HepG2 (cell line): ENCODE measurements at regions not wholly inside any gene's neighbourhood (a gene's known extent, or its start where the extent isn't known, plus 50 kb on each side); places are given as distances from the start of the nearest gene placed in this dataset.

Experiments used
- ATAC-seq: fragments of 200-7000 bp; cut with Tn5 transposase; 3 replicates; pipeline ENCODE4 v1.9.1; 2020; ENCODE audit warnings: mild to moderate bottlenecking, moderate library complexity
- BruUV-seq: library from RNA; stranded (reverse); fragments of 400-500 nt; replicated peaks from 2 replicates; lab custom pipeline; 2021; lab: Mats Ljungman, UMichigan
- CTCF ChIA-PET: fragments of 300-600 bp; formaldehyde crosslinking; extraction: SDS; loops from one replicate; lab custom pipeline; 2021; ENCODE audit warnings: low total read pairs, inconsistent platforms, low intra/inter-chr PET ratio; lab: Yijun Ruan, JAX
- POLR2A ChIA-PET: fragments of 350-600 bp; sonication (Branson Sonifier 250); formaldehyde crosslinking; loops from one replicate; lab custom pipeline; 2020; ENCODE audit warnings: antibody characterized with exemption, inconsistent platforms; lab: Yijun Ruan, JAX
- DNase-seq: peaks from one replicate; pipeline ENCODE4 v3.0.0-alpha.2; 2015; ENCODE audit warnings: low spot score
- FAIRE-seq: peaks from 3 replicates; lab custom pipeline; 2011; peaks lifted over from hg19 to GRCh38; lab: Jason Lieb, UNC
- H2AFZ ChIP-seq: one replicate; pipeline ENCODE4 v1.6.1; 2011; ENCODE audit warnings: low read length, inconsistent platforms
- H3K27ac ChIP-seq: fragments of 300-600 bp; 3 replicates; pipeline ENCODE4 v1.8.0; 2011; ENCODE audit warnings: mixed run types, mild to moderate bottlenecking, mixed read lengths, low read length, inconsistent platforms; ENCODE audit not compliant: insufficient read depth; ENCODE audit errors: extremely low read length
- H3K27me3 ChIP-seq, 2 experiments: fragments of 200-600 bp in 1 of 2; 2 replicates in 1 of 2; 3 replicates in 1 of 2; pipeline versions ENCODE4 v1.6.0 to v1.8.0; 2011; ENCODE audit warnings: low read length in 2 of 2, mild to moderate bottlenecking in 2 of 2, moderate library complexity in 2 of 2, inconsistent platforms in 1 of 2; ENCODE audit not compliant: insufficient read depth in 2 of 2, control insufficient read depth in 1 of 2
- H3K36me3 ChIP-seq, 2 experiments: fragments of 200-600 bp in 1 of 2; replicated peaks in 1 of 2; 2 replicates in 1 of 2; 3 replicates in 1 of 2; pipeline versions ENCODE4 v1.5.1 to v1.8.0; 2011; ENCODE audit warnings: low read length in 2 of 2, inconsistent platforms in 1 of 2; ENCODE audit not compliant: insufficient read depth in 2 of 2, control insufficient read depth in 1 of 2
- H3K4me1 ChIP-seq: 2 replicates; pipeline ENCODE4 v1.5.1; 2012; ENCODE audit warnings: low read length, inconsistent platforms; ENCODE audit not compliant: insufficient read depth
- H3K4me2 ChIP-seq: 2 replicates; pipeline ENCODE4 v1.6.0; 2011; ENCODE audit warnings: low read depth, low read length, inconsistent platforms
- H3K4me3 ChIP-seq, 3 experiments: fragments of 200-600 bp in 1 of 3; sonication (generic), shearing (Covaris generic) in 1 of 3; replicated peaks in 1 of 3; 2 replicates each; pipeline ENCODE4 v1.5.1; 2011 to 2016; ENCODE audit warnings: low read length in 3 of 3, inconsistent platforms in 2 of 3, low read depth in 2 of 3, mild to moderate bottlenecking in 2 of 3, control low read depth in 1 of 3, mixed read lengths in 1 of 3; ENCODE audit not compliant: insufficient read depth in 1 of 3
- H3K79me2 ChIP-seq: one replicate; pipeline ENCODE4 v1.6.1; 2011; ENCODE audit warnings: low read length, inconsistent platforms; ENCODE audit not compliant: insufficient read depth
- H3K9ac ChIP-seq: 2 replicates; pipeline ENCODE4 v1.6.0; 2011; ENCODE audit warnings: mild to moderate bottlenecking, low read depth, low read length, inconsistent platforms; ENCODE audit not compliant: insufficient read depth
- H3K9me3 ChIP-seq: 2 replicates; pipeline ENCODE4 v1.5.1; 2012; ENCODE audit warnings: mild to moderate bottlenecking, low read length
- H4K20me1 ChIP-seq: 2 replicates; pipeline ENCODE4 v1.6.0; 2011; ENCODE audit warnings: inconsistent platforms, mild to moderate bottlenecking, low read length, moderate library complexity; ENCODE audit not compliant: insufficient read depth
- ATF7 ChIP-seq, 2 experiments: fragments of 450-650 bp in 1 of 2; sonication (generic) in 1 of 2; formaldehyde crosslinking in 1 of 2; IDR thresholded peaks; 2 replicates each; pipeline versions ENCODE4 v1.4.0 to v1.6.1; 2016 to 2020; ENCODE audit warnings: antibody characterized with exemption in 1 of 2, mild to moderate bottlenecking in 1 of 2, missing genetic modification reagents in 1 of 2
- HNRNPK ChIP-seq: fragments of 200-400 bp; formaldehyde crosslinking; IDR thresholded peaks from 2 replicates; pipeline ENCODE4 v1.6.1; 2018; ENCODE audit warnings: low read length, low read depth, moderate library complexity, mild to moderate bottlenecking; ENCODE audit not compliant: poor library complexity, severe bottlenecking
- KAT8 ChIP-seq: IDR thresholded peaks from 2 replicates; pipeline ENCODE4 v1.6.1; 2016; ENCODE audit warnings: missing genetic modification reagents, missing compliant biosample characterization
- RFX3 ChIP-seq: IDR thresholded peaks from 2 replicates; pipeline ENCODE4 v1.6.1; 2016; ENCODE audit warnings: missing biosample characterization, missing genetic modification reagents
- RFXAP ChIP-seq: sonication (generic); formaldehyde crosslinking; IDR thresholded peaks from 2 replicates; pipeline ENCODE4 v1.4.0; 2020; ENCODE audit warnings: missing genetic modification reagents, borderline replicate concordance
- TCF7 ChIP-seq: sonication (generic); IDR thresholded peaks from 2 replicates; pipeline ENCODE4 v1.6.1; 2016; ENCODE audit warnings: antibody characterized with exemption, low read depth
- ZBTB38 ChIP-seq: sonication (generic); formaldehyde crosslinking; IDR thresholded peaks from 2 replicates; pipeline ENCODE4 v1.5.1; 2020; ENCODE audit warnings: mild to moderate bottlenecking, missing genetic modification reagents
- ZKSCAN8 ChIP-seq: IDR thresholded peaks from 2 replicates; pipeline ENCODE4 v1.6.1; 2016; ENCODE audit warnings: borderline replicate concordance, missing genetic modification reagents, missing compliant biosample characterization
- ZNF205 ChIP-seq: IDR thresholded peaks from 2 replicates; pipeline ENCODE4 v1.6.1; 2018; ENCODE audit warnings: missing biosample characterization, missing genetic modification reagents
- WGBS: methylation state at CpG from one replicate; pipeline ENCODE4 v1.1.6; 2017; ENCODE audit warnings: low lambda C conversion rate; 5-methylcytosine and 5-hydroxymethylcytosine counted together
- in situ Hi-C: cut with HindIII; loops from 2 replicates; pipeline ENCODE4 v1.10.0; 2017; ENCODE audit warnings: low pct_unique_long_range_greater_than_20kb; ENCODE audit not compliant: extremely low pct_ligation_motif_present
- intact Hi-C: fragments of 100-400 bp; cut with micrococcal nuclease; formaldehyde crosslinking; loops from one replicate; pipeline ENCODE4 v1.10.0; 2022; ENCODE audit not compliant: unreplicated experiment
- TF ChIP-seq, protein P1 (sequence below): IDR thresholded peaks from 2 replicates; pipeline ENCODE4 v1.4.0; 2020; ENCODE audit warnings: mild to moderate bottlenecking, missing genetic modification reagents
- TF ChIP-seq, protein P2 (sequence below): sonication (generic); formaldehyde crosslinking; IDR thresholded peaks from 2 replicates; pipeline ENCODE4 v1.5.0; 2020; ENCODE audit warnings: missing genetic modification reagents

DNA sequence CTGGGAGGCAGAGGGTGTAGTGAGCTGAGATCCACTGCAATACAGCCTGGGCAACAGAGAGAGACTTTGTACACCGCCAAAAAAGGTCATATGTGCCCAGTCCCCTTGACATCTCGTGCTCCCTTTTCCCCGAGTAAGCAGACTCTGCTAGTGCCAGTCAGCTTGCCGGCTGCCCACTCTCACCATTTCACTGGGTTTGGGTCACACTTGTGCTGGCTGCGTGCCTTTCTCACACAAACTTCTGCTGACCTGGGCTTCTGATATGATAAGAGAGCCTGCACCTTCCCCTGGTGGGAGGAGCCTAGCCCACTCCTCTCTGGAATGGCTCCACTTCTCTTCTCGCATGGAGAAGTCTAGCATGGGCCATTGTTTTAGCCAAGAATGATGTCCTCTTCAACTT lies 53.4 kb downstream of the MPP7 start:
- intact Hi-C loops (no loop called here), in situ Hi-C loops (loop anchor here (25.0 kb wide), 1 partner anchor 687 kb away; no protein-coding TSS in a partner anchor)
- POLR2A ChIA-PET: no interaction called here
- H3K4me1 ChIP-seq: no peaks in the 10 kb centered on the region
- no peaks in the 10 kb centered on the region for H4K20me1 ChIP-seq
- no peak overlapping the region for H3K9ac ChIP-seq
- FAIRE-seq (no peak), DNase-seq (no peak), ATAC-seq (no peak)
- WGBS: 100% methylated on average over 2 of the region's 6 CpGs
- no peak overlapping the region for H2AFZ ChIP-seq
- CTCF ChIA-PET: interaction anchor here (3.5 kb wide), 1 partner anchor 132 kb away, joined by 66 read pairs; no protein-coding TSS in a partner anchor
- H3K4me2 ChIP-seq: no peak overlapping the region
- H3K4me3 ChIP-seq: no peak overlapping the region
- H3K27me3 ChIP-seq: no peaks in the 10 kb centered on the region
- H3K9me3 ChIP-seq: no peaks in the 10 kb centered on the region
- peaks cover 2% of the 10 kb centered on the region for H3K79me2 ChIP-seq
- no peaks in the 10 kb centered on the region for H3K36me3 ChIP-seq
- no peak overlapping the region for H3K27ac ChIP-seq
- BruUV-seq: no TSS peak
- TF ChIP-seq KAT8 (CRISPR knock-in tag) (no peak), ZNF205 (CRISPR knock-in tag) (no peak), RFXAP (CRISPR knock-in tag) (no peak), HNRNPK (no peak), ATF7 (IDR thresholded peaks at IDR 0.05) (no peak), ATF7 (CRISPR knock-in tag; IDR thresholded peaks at IDR 0.05) (no peak), TCF7 (no peak), ZKSCAN8 (CRISPR knock-in tag) (no peak), ZBTB38 (CRISPR knock-in tag) (no peak), RFX3 (no peak)
- TF ChIP-seq, protein P1, sequence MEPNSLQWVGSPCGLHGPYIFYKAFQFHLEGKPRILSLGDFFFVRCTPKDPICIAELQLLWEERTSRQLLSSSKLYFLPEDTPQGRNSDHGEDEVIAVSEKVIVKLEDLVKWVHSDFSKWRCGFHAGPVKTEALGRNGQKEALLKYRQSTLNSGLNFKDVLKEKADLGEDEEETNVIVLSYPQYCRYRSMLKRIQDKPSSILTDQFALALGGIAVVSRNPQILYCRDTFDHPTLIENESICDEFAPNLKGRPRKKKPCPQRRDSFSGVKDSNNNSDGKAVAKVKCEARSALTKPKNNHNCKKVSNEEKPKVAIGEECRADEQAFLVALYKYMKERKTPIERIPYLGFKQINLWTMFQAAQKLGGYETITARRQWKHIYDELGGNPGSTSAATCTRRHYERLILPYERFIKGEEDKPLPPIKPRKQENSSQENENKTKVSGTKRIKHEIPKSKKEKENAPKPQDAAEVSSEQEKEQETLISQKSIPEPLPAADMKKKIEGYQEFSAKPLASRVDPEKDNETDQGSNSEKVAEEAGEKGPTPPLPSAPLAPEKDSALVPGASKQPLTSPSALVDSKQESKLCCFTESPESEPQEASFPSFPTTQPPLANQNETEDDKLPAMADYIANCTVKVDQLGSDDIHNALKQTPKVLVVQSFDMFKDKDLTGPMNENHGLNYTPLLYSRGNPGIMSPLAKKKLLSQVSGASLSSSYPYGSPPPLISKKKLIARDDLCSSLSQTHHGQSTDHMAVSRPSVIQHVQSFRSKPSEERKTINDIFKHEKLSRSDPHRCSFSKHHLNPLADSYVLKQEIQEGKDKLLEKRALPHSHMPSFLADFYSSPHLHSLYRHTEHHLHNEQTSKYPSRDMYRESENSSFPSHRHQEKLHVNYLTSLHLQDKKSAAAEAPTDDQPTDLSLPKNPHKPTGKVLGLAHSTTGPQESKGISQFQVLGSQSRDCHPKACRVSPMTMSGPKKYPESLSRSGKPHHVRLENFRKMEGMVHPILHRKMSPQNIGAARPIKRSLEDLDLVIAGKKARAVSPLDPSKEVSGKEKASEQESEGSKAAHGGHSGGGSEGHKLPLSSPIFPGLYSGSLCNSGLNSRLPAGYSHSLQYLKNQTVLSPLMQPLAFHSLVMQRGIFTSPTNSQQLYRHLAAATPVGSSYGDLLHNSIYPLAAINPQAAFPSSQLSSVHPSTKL (CRISPR knock-in tag): no peak
- TF ChIP-seq, protein P2, sequence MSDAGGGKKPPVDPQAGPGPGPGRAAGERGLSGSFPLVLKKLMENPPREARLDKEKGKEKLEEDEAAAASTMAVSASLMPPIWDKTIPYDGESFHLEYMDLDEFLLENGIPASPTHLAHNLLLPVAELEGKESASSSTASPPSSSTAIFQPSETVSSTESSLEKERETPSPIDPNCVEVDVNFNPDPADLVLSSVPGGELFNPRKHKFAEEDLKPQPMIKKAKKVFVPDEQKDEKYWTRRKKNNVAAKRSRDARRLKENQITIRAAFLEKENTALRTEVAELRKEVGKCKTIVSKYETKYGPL (CRISPR knock-in tag): no peak
